ENCODE measurements at regions not wholly inside any gene's neighbourhood (a gene's known extent, or its start where the extent isn't known, plus 50 kb on each side); places are given as distances from the start of the nearest gene placed in this dataset.
"Not testable (repeated sequence)": the region's sequence is repeated elsewhere in the genome, so short reads cannot be mapped to it uniquely, and the experiment has no call there.

GRCh38 chr5:57947181-57947580 lies 464.6 kb upstream of the ACTBL2 start:
- no peak for DNase-seq (ENCODE audit: low read depth)

GRCh38 chr5:57940879-57941278 lies 458.3 kb upstream of the ACTBL2 start:
- no peak for DNase-seq (ENCODE audit: low read depth)

GRCh38 chr5:57940236-57940635 lies 457.6 kb upstream of the ACTBL2 start:
- DNase-seq (ENCODE audit: low read depth): no peak

- DNase-seq (ENCODE audit: low read depth): no peak
These were observed 457.2 kb upstream of the ACTBL2 start for GRCh38 chr5:57939771-57940170.

GRCh38 chr5:57939335-57939734 lies 456.7 kb upstream of the ACTBL2 start:
- no peak for DNase-seq (ENCODE audit: low read depth)

GRCh38 chr5:57938174-57938557 lies 455.6 kb upstream of the ACTBL2 start:
- no peak for DNase-seq (ENCODE audit: low read depth)

- peak; percentile 3 for DNase-seq (ENCODE audit: low read depth)
These were observed 455.0 kb upstream of the ACTBL2 start for GRCh38 chr5:57937501-57938173.

GRCh38 chr5:57937025-57937424 lies 454.4 kb upstream of the ACTBL2 start:
- no peak for DNase-seq (ENCODE audit: low read depth)

GRCh38 chr5:57932761-57933160 lies 450.1 kb upstream of the ACTBL2 start:
- DNase-seq (ENCODE audit: low read depth): no peak

GRCh38 chr5:57931807-57932206 lies 449.2 kb upstream of the ACTBL2 start:
- DNase-seq (ENCODE audit: low read depth): no peak

- no peak for DNase-seq (ENCODE audit: low read depth)
These were observed 448.7 kb upstream of the ACTBL2 start for GRCh38 chr5:57931352-57931751.

GRCh38 chr5:57929271-57929670 lies 446.7 kb upstream of the ACTBL2 start:
- DNase-seq (ENCODE audit: low read depth): no peak

GRCh38 chr5:57923094-57923493 lies 440.5 kb upstream of the ACTBL2 start:
- not testable (repeated sequence) for DNase-seq (ENCODE audit: low read depth)

GRCh38 chr5:57917004-57917403 lies 434.4 kb upstream of the ACTBL2 start:
- no peak for DNase-seq (ENCODE audit: low read depth)

- DNase-seq (ENCODE audit: low read depth): no peak
These were observed 432.9 kb upstream of the ACTBL2 start for GRCh38 chr5:57915536-57915935.

- DNase-seq (ENCODE audit: low read depth): no peak
These were observed 428.8 kb upstream of the ACTBL2 start for GRCh38 chr5:57911438-57911837.

- no peak for DNase-seq (ENCODE audit: low read depth)
These were observed 424.1 kb upstream of the ACTBL2 start for GRCh38 chr5:57906671-57907070.

- DNase-seq (ENCODE audit: low read depth): no peak
These were observed 420.8 kb upstream of the ACTBL2 start for GRCh38 chr5:57903458-57903857.

- DNase-seq (ENCODE audit: low read depth): no peak
These were observed 419.5 kb upstream of the ACTBL2 start for GRCh38 chr5:57902095-57902494.

- no peak for DNase-seq (ENCODE audit: low read depth)
These were observed 417.9 kb upstream of the ACTBL2 start for GRCh38 chr5:57900381-57900944.

GRCh38 chr5:57896576-57896975 lies 414.0 kb upstream of the ACTBL2 start:
- no peak for DNase-seq (ENCODE audit: low read depth)

- DNase-seq (ENCODE audit: low read depth): no peak
These were observed 413.2 kb upstream of the ACTBL2 start for GRCh38 chr5:57895766-57896165.

GRCh38 chr5:57893926-57894325 lies 411.3 kb upstream of the ACTBL2 start:
- no peak for DNase-seq (ENCODE audit: low read depth)

- no peak for DNase-seq (ENCODE audit: low read depth)
These were observed 408.8 kb upstream of the ACTBL2 start for GRCh38 chr5:57891443-57891842.

Measured in stromal cell of bone marrow (primary cell).